WTC11 (cell line): ENCODE measurements at regions not wholly inside any gene's neighbourhood (a gene's known extent, or its start where the extent isn't known, plus 50 kb on each side); places are given as distances from the start of the nearest gene placed in this dataset.
"Not testable (repeated sequence)": the region's sequence is repeated elsewhere in the genome, so short reads cannot be mapped to it uniquely, and the experiment has no call there.

Experiments
- ATF2 ChIP-seq: sonication (generic); formaldehyde crosslinking; IDR thresholded peaks from 2 replicates; pipeline ENCODE4 v1.8.1; 2022; ENCODE audit warnings: low read depth, missing genetic modification reagents, borderline replicate concordance
- ESRRA ChIP-seq: sonication (generic); formaldehyde crosslinking; IDR thresholded peaks from 2 replicates; pipeline ENCODE4 v1.8.1; 2022; ENCODE audit warnings: mild to moderate bottlenecking, missing genetic modification reagents, borderline replicate concordance
- HMGXB4 ChIP-seq: sonication (generic); formaldehyde crosslinking; IDR thresholded peaks from 2 replicates; pipeline ENCODE4 v1.8.1; 2023; ENCODE audit warnings: mild to moderate bottlenecking, moderate library complexity, missing genetic modification reagents
- SMAD3 ChIP-seq: sonication (generic); formaldehyde crosslinking; IDR thresholded peaks from 2 replicates; pipeline ENCODE4 v1.8.0; 2022; ENCODE audit warnings: missing genetic modification reagents, mild to moderate bottlenecking, borderline replicate concordance
- TCF7 ChIP-seq: sonication (generic); formaldehyde crosslinking; IDR thresholded peaks from 2 replicates; pipeline ENCODE4 v1.8.0; 2022; ENCODE audit warnings: mild to moderate bottlenecking, low read depth, missing genetic modification reagents, moderate library complexity
- TEAD4 ChIP-seq: sonication (generic); formaldehyde crosslinking; IDR thresholded peaks from 2 replicates; pipeline ENCODE4 v1.8.0; 2022; ENCODE audit warnings: mild to moderate bottlenecking, missing genetic modification reagents
- ZNF121 ChIP-seq: sonication (generic); formaldehyde crosslinking; IDR thresholded peaks from 2 replicates; pipeline ENCODE4 v1.8.0; 2023; ENCODE audit warnings: missing genetic modification reagents
- ZNF232 ChIP-seq: sonication (generic); formaldehyde crosslinking; IDR thresholded peaks from 2 replicates; pipeline ENCODE4 v1.8.0; 2022; ENCODE audit warnings: mild to moderate bottlenecking, missing genetic modification reagents
- ZNF423 ChIP-seq: fragments of 250-450 bp; sonication (Bioruptor Pico); IDR thresholded peaks from 2 replicates; pipeline ENCODE4 v2.1.2; 2022; ENCODE audit warnings: mild to moderate bottlenecking, moderate library complexity
- TF ChIP-seq, protein P1 (sequence below): fragments of 200-600 bp; IDR thresholded peaks from 2 replicates; pipeline ENCODE4 v1.8.0; 2022; ENCODE audit warnings: antibody characterized with exemption

DNA sequence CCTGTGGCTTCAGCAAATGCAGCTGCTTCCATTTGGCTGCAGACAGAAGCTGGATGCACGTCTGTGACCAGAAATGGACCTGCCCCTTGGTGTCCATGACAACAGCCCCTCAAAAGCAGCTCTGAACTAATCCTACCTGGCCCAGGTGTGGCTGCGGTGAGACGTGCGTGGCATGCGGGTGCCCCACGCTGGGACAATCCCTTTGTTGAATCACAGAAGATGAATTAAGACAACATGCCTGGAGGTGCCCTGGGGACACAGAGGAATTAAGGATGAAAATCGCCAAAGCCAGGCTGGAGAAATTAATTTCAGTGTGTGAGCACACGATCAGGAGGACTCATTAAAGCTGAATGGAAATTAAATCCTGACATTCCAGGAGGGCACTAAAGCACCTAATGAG lies 281.2 kb upstream of the SFSWAP start:
- TF ChIP-seq, protein P1, sequence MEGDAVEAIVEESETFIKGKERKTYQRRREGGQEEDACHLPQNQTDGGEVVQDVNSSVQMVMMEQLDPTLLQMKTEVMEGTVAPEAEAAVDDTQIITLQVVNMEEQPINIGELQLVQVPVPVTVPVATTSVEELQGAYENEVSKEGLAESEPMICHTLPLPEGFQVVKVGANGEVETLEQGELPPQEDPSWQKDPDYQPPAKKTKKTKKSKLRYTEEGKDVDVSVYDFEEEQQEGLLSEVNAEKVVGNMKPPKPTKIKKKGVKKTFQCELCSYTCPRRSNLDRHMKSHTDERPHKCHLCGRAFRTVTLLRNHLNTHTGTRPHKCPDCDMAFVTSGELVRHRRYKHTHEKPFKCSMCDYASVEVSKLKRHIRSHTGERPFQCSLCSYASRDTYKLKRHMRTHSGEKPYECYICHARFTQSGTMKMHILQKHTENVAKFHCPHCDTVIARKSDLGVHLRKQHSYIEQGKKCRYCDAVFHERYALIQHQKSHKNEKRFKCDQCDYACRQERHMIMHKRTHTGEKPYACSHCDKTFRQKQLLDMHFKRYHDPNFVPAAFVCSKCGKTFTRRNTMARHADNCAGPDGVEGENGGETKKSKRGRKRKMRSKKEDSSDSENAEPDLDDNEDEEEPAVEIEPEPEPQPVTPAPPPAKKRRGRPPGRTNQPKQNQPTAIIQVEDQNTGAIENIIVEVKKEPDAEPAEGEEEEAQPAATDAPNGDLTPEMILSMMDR, result not testable (repeated sequence)
- not testable (repeated sequence) for TF ChIP-seq ESRRA (CRISPR knock-in tag); SMAD3 (CRISPR knock-in tag); TCF7 (CRISPR knock-in tag); ZNF121; ATF2 (CRISPR knock-in tag); ZNF232; HMGXB4 (CRISPR knock-in tag); ZNF423 (CRISPR knock-in tag); TEAD4 (CRISPR knock-in tag)
